ENCODE measurements at regions not wholly inside any gene's neighbourhood (a gene's known extent, or its start where the extent isn't known, plus 50 kb on each side); places are given as distances from the start of the nearest gene placed in this dataset.

DNA sequence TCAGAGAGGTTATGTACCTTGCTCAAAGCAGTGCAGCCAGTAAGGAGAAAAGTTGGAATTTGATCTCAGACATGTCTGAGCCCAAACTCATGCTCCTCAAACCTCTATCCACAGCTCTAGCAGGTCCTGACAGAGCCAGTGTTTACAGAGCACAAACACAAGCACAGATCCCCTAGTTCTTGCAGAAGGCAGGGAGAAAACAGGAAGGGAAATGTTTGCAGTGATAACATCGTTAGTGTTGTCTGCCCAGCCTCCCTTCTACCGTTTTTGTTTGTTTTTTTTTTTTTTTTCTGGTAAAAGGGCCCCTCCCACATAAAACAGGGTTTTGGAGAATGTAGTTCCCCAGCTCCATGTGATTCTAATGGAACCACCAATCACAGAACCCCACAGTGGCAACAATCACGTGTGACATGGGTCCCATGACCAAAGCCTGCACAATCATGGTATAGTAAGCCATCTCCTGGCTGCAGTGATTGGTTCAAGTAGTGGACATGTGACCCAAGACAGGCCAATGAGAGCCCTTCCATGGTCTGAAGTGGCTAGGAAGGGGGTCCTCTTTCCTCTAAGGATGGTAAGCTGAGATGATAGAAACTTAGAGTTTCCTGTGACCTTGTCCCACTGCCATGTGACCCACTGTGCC is 513.4 kb downstream of the MED13L start:
- WGBS (ENCODE audit: low lambda C conversion rate): 30% methylated on average over 3 of the region's 3 CpGs
- ChIA-PET POLR2A (no interaction called here), CTCF (interaction anchor here (1.0 to 1.4 kb wide), 5 partner anchors 8 to 1096 kb away, joined by 3 to 5 read pairs (median 4); no protein-coding TSS in a partner anchor)
- no peak overlapping the region for H3K4me2 ChIP-seq
- DNase-seq: no peak
- TF ChIP-seq FOXJ3 (CRISPR knock-in tag; IDR thresholded peaks at IDR 0.05) (no peak), RXRA (IDR thresholded peaks at IDR 0.05; ENCODE audit: borderline replicate concordance, low read depth) (no peak), EP300 (IDR thresholded peaks at IDR 0.05; ENCODE audit: borderline replicate concordance in 1 of 2, low read depth in 1 of 2, low read length in 1 of 2) (no peak), SIN3A (IDR thresholded peaks at IDR 0.05; ENCODE audit: borderline replicate concordance, low read depth, low read length) (no peak), RAD21 (IDR thresholded peaks at IDR 0.05; ENCODE audit: low read length) (no peak), NFIC (IDR thresholded peaks at IDR 0.05; ENCODE audit: borderline replicate concordance) (no peak), SMC3 (IDR thresholded peaks at IDR 0.05; ENCODE audit: low read depth, low read length) (no peak), JUND (IDR thresholded peaks at IDR 0.05) (no peak), TAF1 (IDR thresholded peaks at IDR 0.05; ENCODE audit: borderline replicate concordance, low read depth, low read length) (no peak), MEF2A (IDR thresholded peaks at IDR 0.05; ENCODE audit: borderline replicate concordance, low read depth) (no peak), GATA2 (CRISPR knock-in tag; IDR thresholded peaks at IDR 0.05) (no peak), YY1 (IDR thresholded peaks at IDR 0.05; ENCODE audit: low read depth) (no peak), FOSL2 (IDR thresholded peaks at IDR 0.05; ENCODE audit: borderline replicate concordance, low read depth) (no peak), TEAD4 (IDR thresholded peaks at IDR 0.05; ENCODE audit: borderline replicate concordance, insufficient read depth) (no peak), CHD2 (IDR thresholded peaks at IDR 0.05; ENCODE audit: low read length, partially characterized antibody) (no peak), NRF1 (IDR thresholded peaks at IDR 0.05; ENCODE audit: low read depth, low read length) (no peak)
- TF ChIP-seq, protein P1, sequence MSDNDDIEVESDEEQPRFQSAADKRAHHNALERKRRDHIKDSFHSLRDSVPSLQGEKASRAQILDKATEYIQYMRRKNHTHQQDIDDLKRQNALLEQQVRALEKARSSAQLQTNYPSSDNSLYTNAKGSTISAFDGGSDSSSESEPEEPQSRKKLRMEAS (IDR thresholded peaks at IDR 0.05; ENCODE audit: low read depth): no peak
- H3K9me2 ChIP-seq: no peaks in the 10 kb centered on the region
- H3K79me2 ChIP-seq (ENCODE audit: insufficient read depth): no peaks in the 10 kb centered on the region
- no peaks in the 10 kb centered on the region for H4K20me1 ChIP-seq (ENCODE audit: insufficient read depth)
- H3K9ac ChIP-seq: no peak overlapping the region
- H3K4me3 ChIP-seq (ENCODE audit: low read depth in 2 of 2, low read length in 1 of 2): no peak overlapping the region
- no peaks in the 10 kb centered on the region for H3K36me3 ChIP-seq (replicated peaks in 1 of 2; ENCODE audit: control insufficient read depth in 1 of 2, insufficient read depth in 2 of 2, low read length in 1 of 2)
- no peak overlapping the region for H3K27ac ChIP-seq (ENCODE audit: low read depth in 2 of 2, low read length in 1 of 2)
- H3K27me3 ChIP-seq (ENCODE audit: insufficient read depth): no peaks in the 10 kb centered on the region
- no peaks in the 10 kb centered on the region for H3K9me3 ChIP-seq
- no peak overlapping the region for H2AFZ ChIP-seq (ENCODE audit: low read depth)
- H3F3A ChIP-seq (replicated peaks; ENCODE audit: insufficient read depth): no peaks in the 10 kb centered on the region
- peaks cover 0 to 3% of the 10 kb centered on the region in 2 experiments; a peak in 1 of 4 replicates for H3K4me1 ChIP-seq (ENCODE audit: control insufficient read depth in 1 of 2, insufficient read depth in 2 of 2, low read depth in 1 of 2, low read length in 1 of 2)

DNA sequence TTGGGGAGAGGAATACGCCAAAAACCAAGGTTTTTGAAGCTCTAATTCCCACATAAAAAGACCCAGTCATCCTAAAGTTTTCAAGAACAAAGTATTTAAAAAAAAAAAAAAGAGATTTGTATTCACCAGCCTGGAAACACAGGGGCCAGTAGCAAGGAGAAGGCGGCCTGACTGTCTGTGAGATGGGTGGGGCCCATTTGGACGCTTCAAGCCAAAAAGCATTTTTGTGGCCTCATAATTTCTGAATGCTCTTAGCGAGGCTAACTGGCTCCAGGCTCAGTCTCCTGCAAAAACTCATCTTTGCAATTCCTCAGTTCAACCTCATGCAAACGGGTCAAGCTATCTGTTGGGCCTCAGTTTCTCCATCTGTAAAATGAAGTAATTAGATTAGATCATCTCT is 514.1 kb downstream of the MED13L start:
- H4K20me1 ChIP-seq (ENCODE audit: insufficient read depth): no peaks in the 10 kb centered on the region
- POLR2A ChIA-PET: no interaction called here
- H2AFZ ChIP-seq (ENCODE audit: low read depth): no peak overlapping the region
- no peaks in the 10 kb centered on the region for H3F3A ChIP-seq (replicated peaks; ENCODE audit: insufficient read depth)
- H3K27ac ChIP-seq (ENCODE audit: low read depth in 2 of 2, low read length in 1 of 2): no peak overlapping the region
- no peaks in the 10 kb centered on the region for H3K36me3 ChIP-seq (replicated peaks in 1 of 2; ENCODE audit: control insufficient read depth in 1 of 2, insufficient read depth in 2 of 2, low read length in 1 of 2)
- H3K9me3 ChIP-seq: no peaks in the 10 kb centered on the region
- DNase-seq: no peak
- CTCF ChIA-PET: interaction anchor here (0.5 to 1.4 kb wide), 5 partner anchors 10 to 1121 kb away, joined by 3 to 5 read pairs (median 4); no protein-coding TSS in a partner anchor
- 42% methylated on average over 5 of the region's 5 CpGs for WGBS (ENCODE audit: low lambda C conversion rate)
- no peaks in the 10 kb centered on the region for H3K9me2 ChIP-seq
- peaks cover 0 to 3% of the 10 kb centered on the region in 2 experiments; a peak in 1 of 4 replicates for H3K4me1 ChIP-seq (ENCODE audit: control insufficient read depth in 1 of 2, insufficient read depth in 2 of 2, low read depth in 1 of 2, low read length in 1 of 2)
- H3K27me3 ChIP-seq (ENCODE audit: insufficient read depth): no peaks in the 10 kb centered on the region
- H3K4me2 ChIP-seq: no peak overlapping the region
- no peak for TF ChIP-seq MEF2A (IDR thresholded peaks at IDR 0.05; ENCODE audit: borderline replicate concordance, low read depth)
- no peak for TF ChIP-seq RAD21 (IDR thresholded peaks at IDR 0.05; ENCODE audit: low read length)
- no peak for TF ChIP-seq GATA2 (CRISPR knock-in tag; IDR thresholded peaks at IDR 0.05)
- TF ChIP-seq GABPA (IDR thresholded peaks at IDR 0.05; ENCODE audit: low read depth): no peak
- H3K79me2 ChIP-seq (ENCODE audit: insufficient read depth): no peaks in the 10 kb centered on the region
- H3K4me3 ChIP-seq (ENCODE audit: low read depth in 2 of 2, low read length in 1 of 2): no peak overlapping the region
- no peak overlapping the region for H3K9ac ChIP-seq

Data from SK-N-SH (cell line).